Non-pigmented ciliary epithelial cell (primary cell): ENCODE measurements at regions not wholly inside any gene's neighbourhood (a gene's known extent, or its start where the extent isn't known, plus 50 kb on each side); places are given as distances from the start of the nearest gene placed in this dataset.
"Not testable (repeated sequence)": the region's sequence is repeated elsewhere in the genome, so short reads cannot be mapped to it uniquely, and the experiment has no call there.

Experiments
- DNase-seq: peaks from one replicate; pipeline ENCODE4 v3.0.0-alpha.2; 2010; ENCODE audit warnings: low read depth

- DNase-seq = no peak
Observed at GRCh38 chr2:123696799-123697410, 328.2 kb upstream of the CNTNAP5 start.

GRCh38 chr2:123715467-123715982, 309.6 kb upstream of the CNTNAP5 start:
- no peak for DNase-seq

- DNase-seq = no peak
Observed at GRCh38 chr2:123717636-123718334, 307.3 kb upstream of the CNTNAP5 start.

GRCh38 chr2:123720760-123721159, 304.3 kb upstream of the CNTNAP5 start:
- DNase-seq = no peak

- no peak for DNase-seq
Observed at GRCh38 chr2:123723706-123724105, 301.4 kb upstream of the CNTNAP5 start.

GRCh38 chr2:123732563-123732962, 292.5 kb upstream of the CNTNAP5 start:
- DNase-seq = no peak

- DNase-seq = no peak
Observed at GRCh38 chr2:123737371-123737770, 287.7 kb upstream of the CNTNAP5 start.

GRCh38 chr2:123738643-123739042, 286.4 kb upstream of the CNTNAP5 start:
- DNase-seq = no peak

- no peak for DNase-seq
Observed at GRCh38 chr2:123746006-123746405, 279.1 kb upstream of the CNTNAP5 start.

GRCh38 chr2:123747326-123747725, 277.8 kb upstream of the CNTNAP5 start:
- DNase-seq = no peak

- no peak for DNase-seq
Observed at GRCh38 chr2:123762221-123762620, 262.9 kb upstream of the CNTNAP5 start.

- DNase-seq = no peak
Observed at GRCh38 chr2:123768233-123768632, 256.9 kb upstream of the CNTNAP5 start.

- no peak for DNase-seq
Observed at GRCh38 chr2:123769001-123769400, 256.1 kb upstream of the CNTNAP5 start.

- DNase-seq = no peak
Observed at GRCh38 chr2:123770996-123771720, 253.9 kb upstream of the CNTNAP5 start.

- DNase-seq = no peak
Observed at GRCh38 chr2:123771928-123772632, 253.0 kb upstream of the CNTNAP5 start.

- no peak for DNase-seq
Observed at GRCh38 chr2:123777116-123777515, 248.0 kb upstream of the CNTNAP5 start.

- no peak for DNase-seq
Observed at GRCh38 chr2:123783164-123783563, 241.9 kb upstream of the CNTNAP5 start.

GRCh38 chr2:123785332-123785731, 239.8 kb upstream of the CNTNAP5 start:
- DNase-seq = no peak

GRCh38 chr2:123791207-123791606, 233.9 kb upstream of the CNTNAP5 start:
- DNase-seq = no peak

- DNase-seq = no peak
Observed at GRCh38 chr2:123791684-123792083, 233.4 kb upstream of the CNTNAP5 start.

GRCh38 chr2:123804126-123804525, 221.0 kb upstream of the CNTNAP5 start:
- DNase-seq = not testable (repeated sequence)

- DNase-seq = not testable (repeated sequence)
Observed at GRCh38 chr2:123805746-123806145, 219.3 kb upstream of the CNTNAP5 start.
